ENCODE measurements at regions not wholly inside any gene's neighbourhood (a gene's known extent, or its start where the extent isn't known, plus 50 kb on each side); places are given as distances from the start of the nearest gene placed in this dataset.

GRCh38 chr12:125634813-125635212 lies 569.6 kb downstream of the AACS start:
- no peak for TF ChIP-seq CTCF (IDR thresholded peaks at IDR 0.05; ENCODE audit: control extremely low read depth, extremely low read depth)
- no peaks in the 10 kb centered on the region for H3K36me3 ChIP-seq (ENCODE audit: control insufficient read depth in 4 of 4, insufficient read depth in 4 of 4, low read length in 4 of 4)
- no peak overlapping the region for H3K4me3 ChIP-seq
- DNase-seq, result no peak
- H3K27ac ChIP-seq (ENCODE audit: low read depth in 1 of 2, low read length in 1 of 2), result no peak overlapping the region
- H3K9me3 ChIP-seq (ENCODE audit: control insufficient read depth in 4 of 4, insufficient read depth in 3 of 4, low read length in 3 of 4), result peaks cover 0 to 2% (median 0%) of the 10 kb centered on the region in 4 donors
- ATAC-seq (ENCODE audit: insufficient read depth, low FRiP score), result no peak
- 69 to 80% methylated on average over 1 of the region's 1 CpG for WGBS, 2 donors
- H3K4me1 ChIP-seq (ENCODE audit: control insufficient read depth in 5 of 5, insufficient read depth in 5 of 5, low read length in 5 of 5), result peaks cover 0 to 4% (median 0%) of the 10 kb centered on the region in 5 donors
- H3K9ac ChIP-seq (ENCODE audit: insufficient read depth in 1 of 2, low read length in 2 of 2), result no peak overlapping the region
- no peaks in the 10 kb centered on the region for H3K27me3 ChIP-seq (ENCODE audit: control insufficient read depth in 3 of 3, insufficient read depth in 3 of 3, low read length in 2 of 3)

- no peak for ATAC-seq (ENCODE audit: insufficient read depth, low FRiP score)
- H3K27me3 ChIP-seq (ENCODE audit: control insufficient read depth in 3 of 3, insufficient read depth in 3 of 3, low read length in 2 of 3), result no peaks in the 10 kb centered on the region
- peaks cover 0 to 2% (median 0%) of the 10 kb centered on the region in 4 donors for H3K9me3 ChIP-seq (ENCODE audit: control insufficient read depth in 4 of 4, insufficient read depth in 3 of 4, low read length in 3 of 4)
- H3K27ac ChIP-seq (ENCODE audit: low read depth in 1 of 2, low read length in 1 of 2), result no peak overlapping the region
- no peak overlapping the region for H3K9ac ChIP-seq (ENCODE audit: insufficient read depth in 1 of 2, low read length in 2 of 2)
- no peak for DNase-seq
- peaks cover 0 to 4% (median 0%) of the 10 kb centered on the region in 5 donors for H3K4me1 ChIP-seq (ENCODE audit: control insufficient read depth in 5 of 5, insufficient read depth in 5 of 5, low read length in 5 of 5)
- no peak overlapping the region for H3K4me3 ChIP-seq
- no peaks in the 10 kb centered on the region for H3K36me3 ChIP-seq (ENCODE audit: control insufficient read depth in 4 of 4, insufficient read depth in 4 of 4, low read length in 4 of 4)
- 87 to 89% methylated on average over 13 of the region's 13 CpGs for WGBS, 2 donors
- no peak for TF ChIP-seq CTCF (IDR thresholded peaks at IDR 0.05; ENCODE audit: control extremely low read depth, extremely low read depth)
Observed at GRCh38 chr12:125639826-125640225, 574.6 kb downstream of the AACS start.

DNA sequence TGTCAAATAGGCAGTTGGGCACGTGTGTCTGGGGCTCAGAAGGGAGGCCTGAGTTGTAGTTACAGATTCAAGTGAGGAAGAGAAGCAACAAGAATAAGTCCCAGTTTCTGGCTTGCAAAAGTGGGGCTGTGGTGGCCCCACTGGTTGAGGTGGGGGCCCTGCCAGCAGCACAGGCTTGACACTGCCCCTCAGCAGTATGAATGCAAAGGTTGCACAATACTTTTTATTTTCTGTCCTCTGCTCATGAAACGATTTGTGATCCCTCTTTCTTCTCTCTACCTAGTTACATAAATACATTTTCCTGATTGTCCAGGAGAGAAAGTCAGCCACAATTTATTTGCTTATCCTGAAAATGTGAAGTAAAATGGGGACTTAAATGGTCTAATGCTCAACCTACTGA lies 577.8 kb downstream of the AACS start:
- no peak for TF ChIP-seq CTCF (IDR thresholded peaks at IDR 0.05; ENCODE audit: control extremely low read depth, extremely low read depth)
- Histone ChIP-seq H3K4me1 (ENCODE audit: control insufficient read depth in 5 of 5, insufficient read depth in 5 of 5, low read length in 5 of 5) (peaks cover 0 to 4% (median 0%) of the 10 kb centered on the region in 5 donors), H3K9ac (ENCODE audit: insufficient read depth in 1 of 2, low read length in 2 of 2) (no peak overlapping the region), H3K27ac (ENCODE audit: low read depth in 1 of 2, low read length in 1 of 2) (no peak overlapping the region), H3K27me3 (ENCODE audit: control insufficient read depth in 3 of 3, insufficient read depth in 3 of 3, low read length in 2 of 3) (no peaks in the 10 kb centered on the region), H3K9me3 (ENCODE audit: control insufficient read depth in 4 of 4, insufficient read depth in 3 of 4, low read length in 3 of 4) (peaks cover 0 to 2% (median 0%) of the 10 kb centered on the region in 4 donors), H3K36me3 (ENCODE audit: control insufficient read depth in 4 of 4, insufficient read depth in 4 of 4, low read length in 4 of 4) (no peaks in the 10 kb centered on the region), H3K4me3 (no peak overlapping the region)
- WGBS, 2 donors, result 62 to 82% methylated on average over 2 of the region's 2 CpGs
- no peak for DNase-seq
- ATAC-seq (ENCODE audit: insufficient read depth, low FRiP score), result no peak

GRCh38 chr12:125645724-125646123 lies 580.5 kb downstream of the AACS start:
- ATAC-seq (ENCODE audit: insufficient read depth, low FRiP score) (no peak), DNase-seq (no peak)
- Histone ChIP-seq H3K27me3 (ENCODE audit: control insufficient read depth in 3 of 3, insufficient read depth in 3 of 3, low read length in 2 of 3) (no peaks in the 10 kb centered on the region), H3K4me3 (no peak overlapping the region), H3K4me1 (ENCODE audit: control insufficient read depth in 5 of 5, insufficient read depth in 5 of 5, low read length in 5 of 5) (no peaks in the 10 kb centered on the region), H3K9ac (ENCODE audit: insufficient read depth in 1 of 2, low read length in 2 of 2) (no peak overlapping the region), H3K9me3 (ENCODE audit: control insufficient read depth in 4 of 4, insufficient read depth in 3 of 4, low read length in 3 of 4) (peaks cover 0 to 3% (median 0%) of the 10 kb centered on the region in 4 donors), H3K36me3 (ENCODE audit: control insufficient read depth in 4 of 4, insufficient read depth in 4 of 4, low read length in 4 of 4) (no peaks in the 10 kb centered on the region), H3K27ac (ENCODE audit: low read depth in 1 of 2, low read length in 1 of 2) (no peak overlapping the region)
- TF ChIP-seq CTCF (IDR thresholded peaks at IDR 0.05; ENCODE audit: control extremely low read depth, extremely low read depth), result no peak
- 66 to 73% methylated on average over 5 of the region's 5 CpGs for WGBS, 2 donors
